Astrocyte (in vitro differentiated cells and primary cell): ENCODE measurements at regions not wholly inside any gene's neighbourhood (a gene's known extent, or its start where the extent isn't known, plus 50 kb on each side); places are given as distances from the start of the nearest gene placed in this dataset.

ENCODE experiments used
- DNase-seq: peaks from one replicate; pipeline ENCODE4 v3.0.0-alpha.2; 2010; ENCODE audit warnings: low read depth
- FAIRE-seq: peaks from 2 replicates; lab custom pipeline; 2011; peaks lifted over from hg19 to GRCh38; lab: Jason Lieb, UNC
- H2AFZ ChIP-seq: 2 replicates; pipeline ENCODE4 v1.6.0; 2012; ENCODE audit warnings: low read depth, low read length, inconsistent platforms
- H3K27ac ChIP-seq: 2 replicates; pipeline ENCODE4 v1.5.1; 2011; ENCODE audit warnings: low read depth, low read length, inconsistent platforms
- H3K27me3 ChIP-seq: 2 replicates; pipeline ENCODE4 v1.6.0; 2011; ENCODE audit warnings: low read length, inconsistent platforms; ENCODE audit not compliant: insufficient read depth
- H3K36me3 ChIP-seq: 2 replicates; pipeline ENCODE4 v1.5.1; 2011; ENCODE audit warnings: low read length, inconsistent platforms; ENCODE audit not compliant: insufficient read depth
- H3K4me1 ChIP-seq: 2 replicates; pipeline ENCODE4 v1.5.1; 2011; ENCODE audit warnings: low read length, inconsistent platforms; ENCODE audit not compliant: insufficient read depth
- H3K4me2 ChIP-seq: 2 replicates; pipeline ENCODE4 v1.6.0; 2012; ENCODE audit warnings: low read length, inconsistent platforms
- H3K4me3 ChIP-seq: 2 replicates; pipeline ENCODE4 v1.5.1; 2011; ENCODE audit warnings: low read depth, mild to moderate bottlenecking, low read length, inconsistent platforms; ENCODE audit not compliant: insufficient read depth
- H3K79me2 ChIP-seq: 2 replicates; pipeline ENCODE4 v1.6.0; 2012; ENCODE audit warnings: mild to moderate bottlenecking, low read length, inconsistent platforms; ENCODE audit not compliant: insufficient read depth
- H3K9ac ChIP-seq: 2 replicates; pipeline ENCODE4 v1.6.0; 2012; ENCODE audit warnings: mild to moderate bottlenecking, low read length, inconsistent platforms
- H3K9me3 ChIP-seq: 2 replicates; pipeline ENCODE4 v1.5.1; 2012; ENCODE audit warnings: low read depth, mild to moderate bottlenecking, low read length, inconsistent platforms; ENCODE audit not compliant: insufficient read depth
- H4K20me1 ChIP-seq: 2 replicates; pipeline ENCODE4 v1.6.0; 2012; ENCODE audit warnings: low read length, inconsistent platforms; ENCODE audit not compliant: insufficient read depth
- H3K27ac Mint-ChIP-seq: one replicate; pipeline ENCODE4 v1.8.0; 2021; ENCODE audit warnings: mild to moderate bottlenecking, mixed read lengths; ENCODE audit not compliant: unreplicated experiment
- H3K27me3 Mint-ChIP-seq: one replicate; pipeline ENCODE4 v1.8.0; 2021; ENCODE audit warnings: low read depth, mixed read lengths; ENCODE audit not compliant: unreplicated experiment
- H3K36me3 Mint-ChIP-seq: one replicate; pipeline ENCODE4 v1.8.0; 2021; ENCODE audit warnings: low read depth, mixed read lengths; ENCODE audit not compliant: unreplicated experiment
- H3K4me1 Mint-ChIP-seq: one replicate; pipeline ENCODE4 v1.8.0; 2021; ENCODE audit warnings: low read depth, mixed read lengths; ENCODE audit not compliant: unreplicated experiment
- H3K4me3 Mint-ChIP-seq: one replicate; pipeline ENCODE4 v1.8.0; 2021; ENCODE audit warnings: mild to moderate bottlenecking, moderate library complexity, mixed read lengths; ENCODE audit not compliant: unreplicated experiment
- H3K9me3 Mint-ChIP-seq: one replicate; pipeline ENCODE4 v1.8.0; 2021; ENCODE audit warnings: mild to moderate bottlenecking, mixed read lengths; ENCODE audit not compliant: unreplicated experiment
- EZH2 ChIP-seq: IDR thresholded peaks from 2 replicates; pipeline ENCODE4 v1.6.1; 2012; ENCODE audit warnings: mild to moderate bottlenecking, low read length, inconsistent platforms; ENCODE audit not compliant: insufficient read depth
- TF ChIP-seq, protein P1 (sequence below): IDR thresholded peaks from 2 replicates; pipeline ENCODE4 v1.5.1; 2011; ENCODE audit warnings: low read depth, mild to moderate bottlenecking, inconsistent platforms, low read length, moderate library complexity; ENCODE audit not compliant: insufficient read depth

DNA sequence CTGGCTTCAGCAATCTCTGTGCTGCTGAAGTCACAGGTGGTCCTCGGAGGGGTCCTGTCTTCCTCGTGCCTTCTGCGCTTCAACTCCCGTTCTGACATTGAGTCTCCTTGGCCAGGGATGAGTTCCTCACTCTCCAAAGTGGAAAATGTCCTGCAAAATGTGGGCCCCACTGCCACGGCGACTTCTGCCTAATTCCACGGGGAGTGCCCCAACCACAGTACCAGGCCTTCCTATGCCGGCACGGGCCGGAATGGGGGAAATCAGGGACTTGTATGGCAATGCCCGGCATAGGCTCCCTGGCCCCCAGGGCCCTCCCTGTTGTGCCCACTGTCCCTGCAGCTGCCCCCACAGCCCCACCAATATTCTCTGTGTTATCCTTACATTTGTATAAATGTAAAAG, 420.5 kb downstream of the TCERG1L start:
- Histone ChIP-seq H3K27me3 (no peaks in the 10 kb centered on the region), H3K4me2 (no peak overlapping the region), H3K9ac (no peak overlapping the region), H3K79me2 (no peaks in the 10 kb centered on the region), H2AFZ (no peak overlapping the region), H4K20me1 (no peaks in the 10 kb centered on the region), H3K9me3 (peaks cover 14% of the 10 kb centered on the region), H3K4me3 (no peak overlapping the region), H3K4me1 (no peaks in the 10 kb centered on the region), H3K36me3 (no peaks in the 10 kb centered on the region), H3K27ac (no peak overlapping the region)
- Mint-ChIP-seq H3K27ac (no peak overlapping the region), H3K9me3 (no peaks in the 10 kb centered on the region), H3K36me3 (no peaks in the 10 kb centered on the region), H3K4me3 (no peak overlapping the region), H3K27me3 (peaks cover 5% of the 10 kb centered on the region), H3K4me1 (no peaks in the 10 kb centered on the region)
- DNase-seq, result no peak
- no peak for TF ChIP-seq EZH2
- TF ChIP-seq, protein P1, sequence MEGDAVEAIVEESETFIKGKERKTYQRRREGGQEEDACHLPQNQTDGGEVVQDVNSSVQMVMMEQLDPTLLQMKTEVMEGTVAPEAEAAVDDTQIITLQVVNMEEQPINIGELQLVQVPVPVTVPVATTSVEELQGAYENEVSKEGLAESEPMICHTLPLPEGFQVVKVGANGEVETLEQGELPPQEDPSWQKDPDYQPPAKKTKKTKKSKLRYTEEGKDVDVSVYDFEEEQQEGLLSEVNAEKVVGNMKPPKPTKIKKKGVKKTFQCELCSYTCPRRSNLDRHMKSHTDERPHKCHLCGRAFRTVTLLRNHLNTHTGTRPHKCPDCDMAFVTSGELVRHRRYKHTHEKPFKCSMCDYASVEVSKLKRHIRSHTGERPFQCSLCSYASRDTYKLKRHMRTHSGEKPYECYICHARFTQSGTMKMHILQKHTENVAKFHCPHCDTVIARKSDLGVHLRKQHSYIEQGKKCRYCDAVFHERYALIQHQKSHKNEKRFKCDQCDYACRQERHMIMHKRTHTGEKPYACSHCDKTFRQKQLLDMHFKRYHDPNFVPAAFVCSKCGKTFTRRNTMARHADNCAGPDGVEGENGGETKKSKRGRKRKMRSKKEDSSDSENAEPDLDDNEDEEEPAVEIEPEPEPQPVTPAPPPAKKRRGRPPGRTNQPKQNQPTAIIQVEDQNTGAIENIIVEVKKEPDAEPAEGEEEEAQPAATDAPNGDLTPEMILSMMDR, result no peak
- FAIRE-seq, result no peak

GRCh38 chr10:130894471-130894870, 417.1 kb downstream of the TCERG1L start:
- H3K36me3 ChIP-seq, result no peaks in the 10 kb centered on the region
- no peaks in the 10 kb centered on the region for H3K4me1 ChIP-seq
- no peak overlapping the region for H3K4me3 ChIP-seq
- H3K4me2 ChIP-seq, result no peak overlapping the region
- H4K20me1 ChIP-seq, result no peaks in the 10 kb centered on the region
- no peaks in the 10 kb centered on the region for H3K36me3 Mint-ChIP-seq
- no peak overlapping the region for H3K27ac ChIP-seq
- H2AFZ ChIP-seq, result no peak overlapping the region
- H3K27me3 Mint-ChIP-seq, result peaks cover 7% of the 10 kb centered on the region
- peaks cover 5% of the 10 kb centered on the region for H3K9me3 Mint-ChIP-seq
- FAIRE-seq (no peak), DNase-seq (no peak)
- H3K27me3 ChIP-seq, result no peaks in the 10 kb centered on the region
- H3K9ac ChIP-seq, result no peak overlapping the region
- no peak overlapping the region for H3K4me3 Mint-ChIP-seq
- H3K27ac Mint-ChIP-seq, result no peak overlapping the region
- H3K9me3 ChIP-seq, result peaks cover 11% of the 10 kb centered on the region
- no peak for TF ChIP-seq EZH2
- TF ChIP-seq, protein P1, result no peak
- no peaks in the 10 kb centered on the region for H3K79me2 ChIP-seq
- no peaks in the 10 kb centered on the region for H3K4me1 Mint-ChIP-seq

- no peak overlapping the region for H3K4me2 ChIP-seq
- H3K9ac ChIP-seq, result no peak overlapping the region
- Mint-ChIP-seq H3K4me1 (no peaks in the 10 kb centered on the region), H3K9me3 (peaks cover 7% of the 10 kb centered on the region), H3K4me3 (no peak overlapping the region), H3K27me3 (peaks cover 7% of the 10 kb centered on the region), H3K27ac (no peak overlapping the region), H3K36me3 (no peaks in the 10 kb centered on the region)
- no peaks in the 10 kb centered on the region for H3K27me3 ChIP-seq
- no peak overlapping the region for H3K4me3 ChIP-seq
- H2AFZ ChIP-seq, result no peak overlapping the region
- H3K4me1 ChIP-seq, result no peaks in the 10 kb centered on the region
- H3K36me3 ChIP-seq, result no peaks in the 10 kb centered on the region
- DNase-seq (no peak), FAIRE-seq (no peak)
- H3K9me3 ChIP-seq, result peaks cover 11% of the 10 kb centered on the region
- H3K79me2 ChIP-seq, result no peaks in the 10 kb centered on the region
- TF ChIP-seq, protein P1, result no peak
- TF ChIP-seq EZH2, result no peak
- H4K20me1 ChIP-seq, result no peaks in the 10 kb centered on the region
- no peak overlapping the region for H3K27ac ChIP-seq
Observed at GRCh38 chr10:130895161-130895560, 416.4 kb downstream of the TCERG1L start.
